GM12891 (cell line): ENCODE measurements at regions not wholly inside any gene's neighbourhood (a gene's known extent, or its start where the extent isn't known, plus 50 kb on each side); places are given as distances from the start of the nearest gene placed in this dataset.

Experiments used
- POLR2A ChIP-seq: IDR thresholded peaks from 2 replicates; pipeline ENCODE4 v1.6.1; 2011; ENCODE audit warnings: low read depth, low read length, control low read depth
- POLR2AphosphoS5 ChIP-seq: IDR thresholded peaks from 2 replicates; pipeline ENCODE4 v1.6.1; 2011; ENCODE audit warnings: low read depth, low read length, control low read depth
- TAF1 ChIP-seq: IDR thresholded peaks from 2 replicates; pipeline ENCODE4 v1.6.1; 2011; ENCODE audit warnings: low read depth, low read length, control low read depth

DNA sequence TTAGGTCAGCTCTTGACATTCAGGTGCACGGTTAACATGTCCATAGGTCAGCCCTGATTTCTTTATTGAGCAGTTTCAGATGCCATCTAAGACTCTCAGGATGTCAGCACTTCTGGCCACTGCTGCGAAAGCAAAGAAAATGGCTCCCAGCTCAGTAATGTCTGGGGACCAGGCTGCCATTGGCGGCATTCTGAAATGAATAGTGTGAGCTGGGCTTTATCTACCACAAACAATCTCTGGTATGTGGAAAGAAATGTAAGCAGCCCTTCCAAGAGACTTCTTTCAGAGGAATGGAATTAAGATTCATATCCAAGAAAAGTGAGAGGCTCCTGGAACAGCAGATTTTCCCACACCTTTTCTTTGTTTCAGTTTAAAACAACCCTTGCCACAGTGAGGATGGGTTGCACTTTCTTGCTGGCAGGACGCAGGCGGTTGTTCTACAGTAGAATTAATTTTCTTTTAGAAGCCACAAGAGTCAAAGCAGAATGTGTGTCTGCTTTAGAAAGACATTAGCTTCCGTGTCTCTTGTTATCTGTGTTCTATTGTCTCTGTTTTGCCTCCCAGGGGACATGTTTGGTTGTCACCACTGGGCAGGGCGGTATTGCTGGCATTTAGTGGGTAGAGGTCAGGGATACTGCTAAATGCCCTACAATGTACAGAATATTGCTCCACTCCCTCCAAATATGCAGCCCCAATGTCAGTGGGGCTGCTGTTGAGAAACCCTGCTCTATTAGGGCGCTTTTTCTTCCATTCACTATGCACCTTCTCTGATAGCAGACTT is 149.9 kb upstream of the ANKH start:
- TF ChIP-seq TAF1: no peak
- TF ChIP-seq POLR2AphosphoS5: no peak
- no peak for TF ChIP-seq POLR2A
